ENCODE measurements at regions not wholly inside any gene's neighbourhood (a gene's known extent, or its start where the extent isn't known, plus 50 kb on each side); places are given as distances from the start of the nearest gene placed in this dataset.

DNA sequence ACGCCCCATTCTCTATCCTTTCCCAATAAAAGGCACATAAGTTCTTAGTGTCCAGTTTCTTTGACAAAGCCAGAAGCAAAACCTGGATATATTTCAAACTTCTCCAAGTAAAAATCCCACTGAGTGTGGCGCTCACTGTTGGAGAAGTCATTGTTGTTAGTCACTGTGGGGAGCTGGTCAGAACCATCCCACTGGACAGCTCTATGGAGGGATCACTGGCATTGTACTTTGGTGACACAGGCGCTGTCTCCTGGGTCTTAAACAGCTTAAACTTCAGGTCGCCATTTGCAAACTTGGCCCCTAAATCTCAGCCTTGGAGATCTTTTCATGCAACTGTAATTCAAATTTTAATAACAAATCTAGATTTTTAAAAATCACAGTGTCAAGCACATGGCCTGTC, 111.5 kb upstream of the SLC24A3 start:
- H3K4me1 Mint-ChIP-seq = no peaks in the 10 kb centered on the region
- no peaks in the 10 kb centered on the region for H3K36me3 Mint-ChIP-seq (ENCODE audit: low read depth)
- DNase-seq = no peak
- no peaks in the 10 kb centered on the region for H3K9me3 Mint-ChIP-seq
- H3K4me3 Mint-ChIP-seq = no peak overlapping the region
- peaks cover 3% of the 10 kb centered on the region for H3K27me3 Mint-ChIP-seq (ENCODE audit: low read depth, poor library complexity)
- no peak overlapping the region for H3K27ac Mint-ChIP-seq
- TF ChIP-seq, protein P1, sequence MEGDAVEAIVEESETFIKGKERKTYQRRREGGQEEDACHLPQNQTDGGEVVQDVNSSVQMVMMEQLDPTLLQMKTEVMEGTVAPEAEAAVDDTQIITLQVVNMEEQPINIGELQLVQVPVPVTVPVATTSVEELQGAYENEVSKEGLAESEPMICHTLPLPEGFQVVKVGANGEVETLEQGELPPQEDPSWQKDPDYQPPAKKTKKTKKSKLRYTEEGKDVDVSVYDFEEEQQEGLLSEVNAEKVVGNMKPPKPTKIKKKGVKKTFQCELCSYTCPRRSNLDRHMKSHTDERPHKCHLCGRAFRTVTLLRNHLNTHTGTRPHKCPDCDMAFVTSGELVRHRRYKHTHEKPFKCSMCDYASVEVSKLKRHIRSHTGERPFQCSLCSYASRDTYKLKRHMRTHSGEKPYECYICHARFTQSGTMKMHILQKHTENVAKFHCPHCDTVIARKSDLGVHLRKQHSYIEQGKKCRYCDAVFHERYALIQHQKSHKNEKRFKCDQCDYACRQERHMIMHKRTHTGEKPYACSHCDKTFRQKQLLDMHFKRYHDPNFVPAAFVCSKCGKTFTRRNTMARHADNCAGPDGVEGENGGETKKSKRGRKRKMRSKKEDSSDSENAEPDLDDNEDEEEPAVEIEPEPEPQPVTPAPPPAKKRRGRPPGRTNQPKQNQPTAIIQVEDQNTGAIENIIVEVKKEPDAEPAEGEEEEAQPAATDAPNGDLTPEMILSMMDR (IDR thresholded peaks at IDR 0.05) = no peak

DNA sequence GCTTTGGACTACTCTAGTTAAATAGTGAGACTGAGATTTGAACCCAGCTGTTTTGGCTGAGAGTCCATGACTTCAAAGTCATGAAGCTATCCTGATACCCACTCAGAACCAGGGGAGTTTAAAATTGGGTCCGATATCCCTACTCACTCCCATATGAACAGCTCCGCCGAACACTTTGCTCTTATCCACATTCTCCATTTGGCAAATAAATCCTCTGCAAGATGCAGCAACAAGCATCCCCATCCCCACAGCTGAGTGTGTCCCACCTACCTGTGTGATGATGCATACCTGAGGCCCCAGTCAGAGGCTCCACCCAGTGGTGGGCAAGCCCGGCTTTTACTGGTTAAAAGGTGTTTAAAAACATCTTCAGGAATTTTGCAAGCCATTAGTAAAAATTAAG, 108.3 kb upstream of the SLC24A3 start:
- Mint-ChIP-seq H3K27me3 (ENCODE audit: low read depth, poor library complexity) (peaks cover 3% of the 10 kb centered on the region), H3K9me3 (peaks cover 8% of the 10 kb centered on the region), H3K4me1 (no peaks in the 10 kb centered on the region), H3K36me3 (ENCODE audit: low read depth) (no peaks in the 10 kb centered on the region), H3K4me3 (no peak overlapping the region), H3K27ac (no peak overlapping the region)
- TF ChIP-seq, protein P1 (IDR thresholded peaks at IDR 0.05) = no peak
- DNase-seq = no peak

DNA sequence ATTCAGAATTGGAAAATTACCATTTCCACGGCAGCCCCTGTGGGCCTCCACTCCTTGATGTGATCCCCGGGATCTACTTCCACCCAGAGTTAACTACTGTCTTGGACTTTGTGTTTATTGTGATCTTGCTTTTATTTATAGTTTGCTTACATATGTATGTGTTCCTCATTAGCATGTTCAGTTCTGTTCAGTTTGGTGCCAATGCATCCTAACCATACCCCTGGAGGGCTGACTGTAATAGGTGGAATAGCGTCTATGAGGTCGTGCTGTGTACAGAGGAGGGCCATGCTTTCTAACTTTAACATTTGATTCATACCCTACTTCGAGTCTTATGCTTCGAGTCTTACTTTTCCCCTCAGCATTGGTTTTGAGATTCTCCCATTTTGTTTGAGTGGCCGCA, 104.3 kb upstream of the SLC24A3 start:
- no peaks in the 10 kb centered on the region for H3K36me3 Mint-ChIP-seq (ENCODE audit: low read depth)
- H3K4me1 Mint-ChIP-seq = no peaks in the 10 kb centered on the region
- TF ChIP-seq, protein P1 (IDR thresholded peaks at IDR 0.05) = no peak
- H3K27me3 Mint-ChIP-seq (ENCODE audit: low read depth, poor library complexity) = peaks cover under 1% of the 10 kb centered on the region
- H3K27ac Mint-ChIP-seq = no peak overlapping the region
- no peak overlapping the region for H3K4me3 Mint-ChIP-seq
- DNase-seq = no peak
- H3K9me3 Mint-ChIP-seq = peaks cover 8% of the 10 kb centered on the region

DNA sequence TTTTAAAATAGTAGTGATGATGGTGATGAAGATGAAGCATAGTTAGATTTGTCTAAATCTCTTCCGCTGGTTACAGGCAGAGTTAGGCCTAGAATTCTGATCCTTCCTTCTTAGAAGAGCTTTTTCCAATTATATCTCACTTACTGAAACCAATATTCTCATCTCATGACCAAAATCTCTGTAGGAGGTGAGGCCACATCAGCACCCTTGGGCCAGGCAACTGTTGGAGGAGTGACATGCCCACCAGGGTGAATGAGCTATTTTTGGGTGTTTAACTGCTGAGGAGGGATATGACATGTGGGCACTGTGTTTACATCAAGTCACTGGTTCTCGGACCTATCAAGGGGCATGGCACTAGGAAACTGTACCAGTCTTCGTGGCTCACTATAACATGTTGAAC, 102.2 kb upstream of the SLC24A3 start:
- peaks cover 8% of the 10 kb centered on the region for H3K9me3 Mint-ChIP-seq
- H3K27me3 Mint-ChIP-seq (ENCODE audit: low read depth, poor library complexity) = peaks cover 5% of the 10 kb centered on the region
- H3K36me3 Mint-ChIP-seq (ENCODE audit: low read depth) = no peaks in the 10 kb centered on the region
- TF ChIP-seq, protein P1 (IDR thresholded peaks at IDR 0.05) = no peak
- no peak overlapping the region for H3K4me3 Mint-ChIP-seq
- no peak overlapping the region for H3K27ac Mint-ChIP-seq
- no peaks in the 10 kb centered on the region for H3K4me1 Mint-ChIP-seq
- DNase-seq = no peak

DNA sequence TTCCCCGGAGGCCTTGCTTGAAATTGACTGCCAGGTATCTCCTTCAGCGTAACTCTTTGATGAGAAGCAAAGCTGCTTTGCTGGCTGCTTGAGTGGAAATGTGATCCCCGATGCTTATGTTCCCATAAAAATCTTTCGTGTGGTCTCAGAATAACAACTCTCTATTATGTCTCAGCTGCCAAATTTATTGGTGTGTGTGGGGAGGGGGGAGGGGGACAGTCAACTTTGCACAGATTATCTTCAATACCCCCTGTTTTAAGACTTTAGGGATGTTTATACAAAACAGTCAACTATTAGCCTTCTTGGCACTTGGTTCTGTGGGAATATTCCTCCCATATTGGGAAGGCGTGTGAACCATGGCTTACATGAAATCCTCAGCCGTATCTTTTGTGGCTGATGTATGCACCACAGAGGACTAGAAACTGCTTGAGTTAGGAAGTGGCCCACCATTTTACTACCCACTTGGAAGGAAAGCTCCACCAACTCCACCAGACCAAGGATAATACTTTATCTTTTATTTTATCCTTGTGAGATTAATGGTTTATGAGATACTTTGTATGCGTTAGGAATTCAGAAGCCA, 101.5 kb upstream of the SLC24A3 start:
- Mint-ChIP-seq H3K9me3 (peaks cover 8% of the 10 kb centered on the region), H3K36me3 (ENCODE audit: low read depth) (no peaks in the 10 kb centered on the region), H3K27me3 (ENCODE audit: low read depth, poor library complexity) (peaks cover 5% of the 10 kb centered on the region), H3K4me3 (no peak overlapping the region), H3K4me1 (no peaks in the 10 kb centered on the region), H3K27ac (no peak overlapping the region)
- TF ChIP-seq, protein P1 (IDR thresholded peaks at IDR 0.05) = no peak
- DNase-seq = no peak

DNA sequence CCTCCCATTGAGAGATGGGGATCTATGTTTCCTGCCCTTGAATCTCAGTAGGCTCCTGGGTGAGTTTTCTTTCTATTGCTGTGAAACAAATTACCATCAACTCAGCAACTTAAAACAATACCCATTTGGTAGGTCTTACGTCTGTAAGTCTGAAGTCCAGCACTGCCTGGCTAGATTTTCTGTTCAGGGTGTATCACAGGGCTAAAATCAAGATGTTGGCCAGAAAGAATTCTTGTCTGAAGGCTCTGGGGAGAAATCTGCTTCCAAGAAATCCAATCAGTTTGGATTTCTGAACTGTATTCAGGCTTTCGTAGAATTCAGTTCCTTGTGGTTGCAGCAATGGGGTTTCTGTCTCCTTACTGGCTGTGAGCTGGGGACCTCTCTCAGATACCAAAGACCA, 99.6 kb upstream of the SLC24A3 start:
- H3K27ac Mint-ChIP-seq = no peak overlapping the region
- DNase-seq = no peak
- no peaks in the 10 kb centered on the region for H3K4me1 Mint-ChIP-seq
- TF ChIP-seq, protein P1 (IDR thresholded peaks at IDR 0.05) = no peak
- H3K27me3 Mint-ChIP-seq (ENCODE audit: low read depth, poor library complexity) = peaks cover 5% of the 10 kb centered on the region
- peaks cover 8% of the 10 kb centered on the region for H3K9me3 Mint-ChIP-seq
- no peaks in the 10 kb centered on the region for H3K36me3 Mint-ChIP-seq (ENCODE audit: low read depth)
- no peak overlapping the region for H3K4me3 Mint-ChIP-seq
